ENCODE measurements at regions not wholly inside any gene's neighbourhood (a gene's known extent, or its start where the extent isn't known, plus 50 kb on each side); places are given as distances from the start of the nearest gene placed in this dataset.

DNA sequence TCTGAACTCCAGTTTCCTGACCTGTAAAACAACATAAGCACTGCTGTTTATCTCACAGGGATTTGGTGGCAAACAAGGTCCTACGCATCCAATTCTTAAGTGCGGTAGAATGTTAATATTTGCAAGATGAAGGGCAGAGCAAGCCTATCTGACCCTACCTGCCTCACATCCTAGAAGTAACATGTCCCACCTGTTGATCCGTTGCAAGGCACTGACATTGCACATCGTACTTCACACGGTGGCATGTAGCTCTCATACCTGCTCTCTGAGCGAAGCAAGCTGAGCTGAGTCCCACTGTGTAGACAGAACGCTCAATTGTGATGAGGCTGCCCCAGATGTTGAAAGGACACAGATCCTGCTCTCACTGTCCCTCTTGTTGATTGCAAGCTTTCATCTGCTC lies 154.7 kb upstream of the PDE10A start:
- TF ChIP-seq CTCF (IDR thresholded peaks at IDR 0.05) (no peak), ZFX (IDR thresholded peaks at IDR 0.05; ENCODE audit: borderline replicate concordance) (no peak)
